Anterior cingulate cortex (tissue), 58 donors: ENCODE measurements at regions not wholly inside any gene's neighbourhood (a gene's known extent, or its start where the extent isn't known, plus 50 kb on each side); places are given as distances from the start of the nearest gene placed in this dataset.
"Not testable (repeated sequence)": the region's sequence is repeated elsewhere in the genome, so short reads cannot be mapped to it uniquely, and the experiment has no call there.

Source experiments
- DNase-seq, 58 donors: peaks; one replicate each; lab custom pipeline; 2025; lab: John Stamatoyannopoulos, UW

DNA sequence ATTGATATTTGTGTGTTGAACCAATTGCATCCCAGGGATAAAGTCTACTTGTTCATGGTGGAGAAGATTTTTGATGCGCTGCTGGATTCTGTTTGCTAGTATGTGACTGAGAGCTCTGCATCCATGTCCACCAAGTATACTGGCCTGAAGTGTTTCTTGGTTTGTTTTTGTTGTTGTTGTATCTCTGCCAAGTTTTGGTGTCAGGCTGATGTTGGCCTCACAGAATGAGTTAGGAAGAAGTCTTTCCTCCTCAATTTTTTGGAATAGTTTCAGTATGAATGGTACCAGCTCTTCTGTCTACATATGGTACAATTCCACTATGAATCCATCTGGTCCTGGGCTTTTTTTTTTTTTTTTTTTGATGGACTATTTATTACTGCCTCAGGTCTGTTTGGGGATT, 50.9 kb upstream of the OSTN start:
- DNase-seq: no peak

DNA sequence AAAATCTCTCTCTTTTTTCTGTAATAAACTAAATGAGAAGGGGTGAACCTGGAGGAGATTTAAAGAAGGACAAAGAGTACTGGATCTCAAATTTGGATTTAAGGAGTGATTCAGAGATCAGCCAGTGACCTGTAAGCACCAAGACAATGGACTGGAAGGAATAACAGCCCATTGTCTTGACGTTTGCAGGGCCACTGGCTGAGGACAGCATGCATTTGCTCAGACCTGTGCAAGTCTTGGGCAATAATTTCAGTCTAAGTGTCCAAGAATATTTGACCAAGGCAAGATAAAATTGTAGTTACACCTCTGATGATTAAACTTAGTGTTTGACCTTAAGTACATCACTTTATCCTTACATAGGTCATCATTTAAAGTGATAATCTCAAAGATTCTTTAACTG, 55.8 kb upstream of the OSTN start:
- no peak for DNase-seq

DNA sequence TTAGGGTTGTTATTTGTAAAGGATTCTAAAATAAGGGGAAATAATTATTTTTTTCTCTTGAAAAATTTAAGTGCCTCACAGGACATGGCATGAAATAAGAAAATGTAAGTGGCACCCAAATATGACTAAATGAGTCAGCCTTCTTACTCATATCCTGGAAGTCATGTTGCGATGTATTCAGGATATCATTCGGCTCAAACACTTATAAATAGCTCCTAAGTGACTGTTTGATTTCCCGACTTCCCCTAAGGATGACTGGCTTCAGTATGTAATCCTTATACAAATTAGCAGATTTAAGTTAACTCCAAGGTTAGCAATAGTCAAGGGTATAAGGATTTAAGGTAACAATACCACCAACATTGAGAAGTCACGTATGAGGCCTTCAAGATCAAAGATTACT, 57.3 kb upstream of the OSTN start:
- no peak for DNase-seq

DNA sequence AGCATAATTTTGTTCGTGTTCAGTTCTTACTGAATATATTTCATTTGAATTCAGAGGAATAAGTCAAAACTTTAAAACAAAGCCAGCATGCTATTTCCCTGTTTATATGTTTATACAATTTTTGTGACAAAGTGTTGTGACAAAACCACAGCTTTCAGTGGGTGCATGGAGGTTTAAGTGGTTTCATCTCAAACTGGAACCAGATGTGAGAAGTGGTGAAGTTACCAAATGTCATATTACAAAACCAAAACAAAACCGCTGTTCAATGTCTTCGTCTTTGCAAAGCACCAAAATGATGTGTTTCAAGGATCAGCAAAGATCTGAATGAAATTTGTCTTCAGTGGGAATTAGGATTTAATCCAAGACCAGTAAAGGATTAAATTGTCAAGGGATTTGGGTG, 59.3 kb upstream of the OSTN start:
- DNase-seq: no peak

DNA sequence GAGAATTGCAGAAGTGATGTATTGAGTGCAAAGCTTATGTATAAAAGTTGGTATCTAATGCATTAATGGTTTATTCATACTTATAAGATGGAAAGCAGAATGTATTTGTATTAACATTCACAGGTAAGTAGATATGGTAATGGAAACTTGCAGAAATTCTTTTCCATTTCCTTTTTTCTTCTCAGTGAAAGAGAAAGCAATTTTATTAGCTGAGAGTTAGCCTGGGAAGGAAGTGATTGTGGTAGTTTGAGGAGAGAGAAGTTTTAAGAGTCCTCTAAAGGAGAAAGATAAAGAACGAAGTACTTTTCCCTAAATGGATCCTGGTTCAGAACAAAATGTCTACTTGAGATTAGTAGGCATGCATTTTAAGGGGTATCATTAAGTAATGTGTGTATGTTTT, 60.1 kb upstream of the OSTN start:
- no peak for DNase-seq

DNA sequence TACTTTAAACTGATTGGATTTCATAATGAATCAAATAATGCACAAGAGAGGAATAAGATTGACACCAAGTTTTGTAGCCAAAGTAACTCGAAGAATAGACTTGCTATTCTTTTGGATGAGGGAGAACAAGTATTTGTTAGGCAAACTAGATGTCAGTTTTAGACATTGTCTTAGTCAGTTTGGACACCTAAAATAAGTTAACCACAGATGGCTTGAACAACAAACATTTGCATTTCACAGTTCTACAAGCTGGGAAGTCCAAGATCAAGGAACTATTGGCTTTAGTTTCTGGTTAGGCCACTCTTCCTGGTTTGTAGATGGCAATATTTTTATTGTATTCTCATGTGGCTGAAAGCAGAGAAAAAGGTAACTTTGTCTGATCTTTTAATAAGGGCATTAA, 61.3 kb upstream of the OSTN start:
- no peak for DNase-seq

DNA sequence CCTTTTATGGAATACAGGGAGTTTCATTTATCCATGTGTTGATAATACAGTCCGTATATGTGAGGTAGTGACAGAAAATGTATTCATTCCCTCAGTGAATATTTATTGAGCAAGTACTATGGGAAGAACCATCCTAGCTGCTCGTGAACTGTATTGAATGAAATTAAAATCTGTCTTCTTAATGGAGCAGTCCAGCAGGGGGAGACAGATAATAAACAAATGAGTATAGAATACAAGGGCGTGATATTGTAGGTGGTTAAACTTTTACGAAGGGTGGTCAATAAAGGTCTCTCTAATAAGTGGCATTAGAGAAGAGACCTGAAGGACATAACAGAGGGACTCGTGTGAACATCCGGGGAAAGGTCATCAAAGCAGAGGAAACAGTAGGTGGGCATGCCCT, 62.7 kb upstream of the OSTN start:
- DNase-seq: no peak

DNA sequence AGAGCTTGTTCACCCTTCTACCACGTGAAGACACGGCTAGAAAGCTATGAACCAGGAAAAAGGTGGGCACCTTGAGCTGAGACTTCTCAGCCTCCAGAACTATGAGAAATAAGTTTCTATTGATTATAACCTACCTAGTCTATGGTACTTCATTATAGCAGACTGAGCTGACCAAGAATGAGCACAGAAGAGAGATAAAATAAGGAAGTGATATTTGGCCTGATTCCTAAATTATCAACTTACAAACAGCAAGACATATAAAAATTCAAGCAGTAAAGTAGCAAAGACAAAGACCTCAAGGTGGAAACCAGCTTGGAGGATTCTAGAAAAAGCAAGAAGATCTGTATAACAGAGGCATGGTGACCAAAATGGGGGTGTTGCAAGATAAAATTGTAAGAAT, 63.9 kb upstream of the OSTN start:
- DNase-seq: no peak

DNA sequence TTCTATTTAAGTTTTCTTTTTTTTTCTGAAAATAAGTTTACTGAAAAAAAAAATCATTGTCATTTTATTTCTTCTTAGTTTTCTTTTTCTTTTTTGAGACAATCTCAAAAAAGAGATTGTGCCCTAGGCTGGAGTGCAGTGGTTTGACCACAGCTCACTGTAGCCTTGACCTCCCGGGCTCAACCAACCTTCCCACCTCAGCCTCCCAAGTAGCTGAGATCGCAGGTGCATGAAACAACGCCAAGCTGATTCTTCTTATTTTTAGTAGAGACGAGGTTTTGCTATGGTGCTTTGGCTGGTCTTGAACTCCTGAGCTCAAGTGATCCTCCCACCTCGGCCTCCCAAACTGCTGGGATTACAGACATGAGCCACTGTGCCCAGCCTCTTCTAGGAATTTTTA, 65.7 kb upstream of the OSTN start:
- no peak for DNase-seq

DNA sequence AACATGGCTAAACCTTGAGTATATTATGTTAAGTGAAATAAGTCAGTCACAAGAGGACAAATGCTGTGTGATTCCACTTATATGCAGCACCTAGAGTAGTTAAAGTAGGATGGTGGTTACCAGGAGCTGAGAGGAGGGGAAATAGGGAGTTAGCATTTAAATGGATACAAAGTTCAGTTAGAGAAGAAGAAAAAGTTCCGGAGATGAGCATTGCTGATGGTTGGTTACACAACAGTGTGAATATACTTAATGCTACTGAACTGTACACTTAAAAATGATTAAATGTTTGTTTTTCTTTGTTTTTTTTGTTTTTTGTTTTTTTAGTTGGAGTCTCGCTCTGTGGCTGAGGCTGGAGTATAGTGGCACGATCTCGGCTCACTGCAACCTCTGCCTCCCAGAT, 67.7 kb upstream of the OSTN start:
- no peak for DNase-seq

DNA sequence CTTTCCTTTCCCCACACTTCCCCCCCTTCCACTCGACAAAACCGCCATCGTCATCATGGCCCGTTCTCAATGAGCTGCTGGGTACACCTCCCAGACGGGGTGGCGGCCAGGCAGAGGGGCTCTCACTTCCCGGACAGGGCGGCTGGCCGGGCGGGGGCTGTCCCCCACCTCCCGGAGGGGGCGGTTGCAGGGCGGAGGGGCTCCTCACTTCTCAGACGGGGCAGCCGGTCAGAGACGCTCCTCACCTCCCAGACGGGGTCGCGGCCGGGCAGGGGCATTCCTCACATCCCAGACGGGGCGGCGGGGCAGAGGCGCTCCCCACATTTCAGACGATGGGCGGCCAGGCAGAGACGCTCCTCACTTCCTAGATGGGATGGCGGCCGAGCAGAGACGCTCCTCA, 74.2 kb upstream of the OSTN start:
- not testable (repeated sequence) for DNase-seq

DNA sequence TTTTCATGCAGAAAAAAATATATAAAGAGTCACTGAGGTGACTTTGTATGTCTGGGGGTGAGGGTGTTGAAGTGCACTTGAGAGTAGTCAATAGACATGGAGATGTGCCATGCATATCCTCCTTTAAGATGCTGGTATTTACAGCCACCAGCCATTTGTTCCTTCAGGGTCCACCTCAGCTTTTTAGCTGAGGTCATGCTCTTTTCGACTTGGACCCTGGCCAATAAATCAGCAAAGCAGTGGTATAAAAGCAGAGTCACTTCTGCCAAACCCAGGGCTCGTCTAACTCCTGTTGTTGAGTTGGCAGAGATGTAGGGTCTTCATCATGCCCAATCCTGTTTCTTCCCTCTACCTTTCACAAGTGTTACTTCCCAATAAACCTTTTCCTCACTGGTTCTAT, 75.1 kb upstream of the OSTN start:
- no peak for DNase-seq

DNA sequence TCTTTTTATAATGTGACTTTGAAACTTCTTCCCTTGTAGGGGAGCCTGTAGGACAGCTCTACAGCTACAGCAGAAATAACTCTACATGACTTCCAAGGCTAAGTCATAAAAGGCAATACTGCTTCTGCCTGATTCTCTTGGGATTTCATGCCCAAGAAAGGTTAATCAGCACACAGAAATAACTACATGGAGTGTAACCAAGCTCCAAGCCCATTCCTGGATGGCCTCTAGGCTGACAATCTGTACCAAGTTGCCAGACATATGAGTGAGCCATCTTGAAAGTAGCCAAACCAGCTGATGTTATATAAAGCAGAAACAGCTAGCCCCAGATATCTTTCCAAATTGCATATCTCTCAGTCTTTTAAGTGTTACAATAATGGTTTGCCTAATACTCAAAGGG, 75.8 kb upstream of the OSTN start:
- DNase-seq: no peak

DNA sequence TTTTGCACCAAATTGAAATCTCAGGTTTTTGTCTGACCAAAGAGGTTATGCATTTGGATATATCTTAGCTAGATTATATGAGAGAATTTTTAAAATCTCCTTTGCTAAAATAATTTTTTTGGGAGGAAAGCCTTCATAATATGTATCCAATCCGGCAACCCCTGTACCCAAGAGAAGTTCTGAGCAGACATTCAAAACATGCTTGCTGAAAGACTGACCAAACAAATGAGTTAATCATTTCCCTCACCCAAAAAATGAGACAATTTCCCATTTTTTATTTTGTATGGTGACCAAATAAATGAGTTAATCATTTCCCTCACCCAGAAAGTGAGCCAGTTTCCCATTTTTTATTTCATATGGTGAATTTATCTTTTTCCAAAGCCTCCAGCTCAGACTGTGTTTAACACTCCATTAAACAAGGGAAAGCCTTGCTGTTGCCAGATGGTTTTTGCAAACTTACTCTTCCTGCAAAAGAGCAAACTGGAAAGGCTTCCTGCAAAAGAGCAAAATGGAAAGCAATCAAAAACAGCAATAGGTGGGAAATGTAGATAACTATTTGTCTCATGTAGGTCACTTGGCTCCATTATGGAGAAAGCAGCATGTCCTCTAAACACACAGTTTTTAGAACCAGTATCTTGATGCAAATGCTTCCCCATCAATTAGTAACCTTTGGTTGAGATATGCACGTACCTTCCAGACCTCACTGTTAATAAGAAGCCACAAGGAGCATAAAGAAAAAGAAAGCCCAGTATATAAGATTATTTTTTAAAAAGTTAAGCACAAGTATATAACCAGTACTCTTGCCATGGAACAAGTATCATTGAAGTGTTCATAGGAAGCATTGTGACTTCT, 78.4 kb upstream of the OSTN start:
- DNase-seq: no peak

DNA sequence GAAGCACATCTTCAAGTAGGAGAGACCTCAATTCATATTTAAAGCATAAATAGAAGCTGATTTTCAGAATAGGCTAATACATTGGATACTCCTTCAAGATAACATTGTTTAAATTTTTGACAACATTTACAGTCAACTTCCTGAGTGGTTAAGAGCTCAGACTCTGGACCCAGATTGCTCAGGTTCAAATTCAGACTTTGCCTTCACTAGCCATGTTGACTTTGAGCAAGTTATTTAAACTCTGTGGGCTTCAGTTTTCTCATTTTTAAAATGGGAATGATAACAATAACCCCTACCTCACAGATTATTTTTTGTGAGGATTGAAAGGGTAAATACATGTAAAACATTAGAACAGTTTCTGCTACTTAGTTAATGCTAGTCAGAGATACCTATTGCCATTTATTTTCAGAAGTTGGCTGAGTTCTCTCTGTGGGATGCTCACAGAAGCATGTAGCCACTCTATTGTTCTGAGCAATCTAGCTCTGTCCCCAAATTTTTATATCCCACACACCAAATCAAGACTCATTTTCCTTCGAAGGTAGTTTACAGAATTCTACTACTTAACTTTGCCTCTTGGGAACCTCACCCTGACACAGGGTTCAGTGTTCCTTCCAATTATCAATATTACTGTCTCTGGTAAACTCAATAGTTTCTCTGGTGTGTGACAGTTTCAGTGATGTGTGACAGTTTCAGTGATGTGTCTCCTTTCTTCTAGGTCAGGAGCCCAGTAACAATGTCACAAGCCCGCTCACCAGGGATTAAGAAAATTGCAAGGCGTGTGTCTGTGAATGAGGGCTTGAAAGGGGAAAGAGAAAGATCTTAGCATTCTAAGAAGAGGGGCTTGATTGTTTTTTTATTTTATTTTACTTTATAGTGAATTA, 79.4 kb upstream of the OSTN start:
- no peak for DNase-seq

DNA sequence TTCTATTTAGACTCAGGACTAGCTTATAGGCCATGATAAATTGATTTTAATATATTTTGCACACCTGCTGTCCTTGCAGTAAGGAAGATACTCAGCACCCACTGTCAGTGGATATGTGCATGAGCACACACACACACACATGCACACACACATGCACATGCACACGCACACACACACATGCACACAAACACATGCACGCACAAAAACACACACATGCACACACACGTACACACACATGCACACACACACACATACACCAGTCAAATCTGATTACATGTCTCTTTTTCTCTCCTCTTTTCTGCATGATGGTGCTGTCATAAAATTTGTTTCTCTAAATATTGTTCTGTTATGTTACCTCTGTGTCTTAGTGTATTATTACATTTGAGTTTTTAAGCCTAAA, 87.3 kb upstream of the OSTN start:
- no peak for DNase-seq

DNA sequence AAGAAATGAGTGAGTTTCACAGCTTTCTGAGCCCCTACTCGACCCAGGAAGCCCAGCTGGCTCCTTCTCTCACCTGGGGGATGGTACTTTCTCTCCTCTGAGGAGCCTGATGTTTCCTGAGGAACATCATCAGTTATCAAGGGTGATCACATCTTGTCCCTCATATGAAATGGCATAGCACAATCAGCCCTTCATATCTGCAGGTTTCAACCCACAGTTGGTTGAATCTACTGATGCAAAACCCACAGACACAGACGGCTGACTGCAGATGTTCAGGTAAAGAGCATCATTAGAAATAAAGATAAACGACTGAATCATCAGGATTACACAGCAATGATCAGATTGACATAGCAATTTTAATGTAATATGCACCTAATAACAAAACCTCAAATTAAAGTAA, 93.6 kb upstream of the OSTN start:
- DNase-seq: no peak

DNA sequence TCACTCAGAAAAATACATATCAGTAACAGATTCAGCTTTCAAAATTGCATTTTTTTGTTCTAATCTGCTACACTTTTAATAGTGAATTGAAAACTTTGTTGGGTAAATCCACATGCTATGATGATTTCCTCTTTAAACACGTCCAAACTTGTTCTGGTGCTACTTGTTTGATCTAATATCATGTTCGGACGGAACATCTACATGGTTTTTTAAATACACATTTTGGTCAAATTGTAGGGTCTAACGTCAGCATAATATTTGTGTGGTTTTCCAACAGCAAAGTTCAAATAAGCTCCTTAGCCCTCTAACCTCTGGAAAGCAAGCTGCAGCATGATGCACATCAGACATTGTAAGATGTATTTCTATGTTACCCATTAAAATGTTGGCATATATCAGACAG, 98.5 kb upstream of the OSTN start:
- DNase-seq: no peak

DNA sequence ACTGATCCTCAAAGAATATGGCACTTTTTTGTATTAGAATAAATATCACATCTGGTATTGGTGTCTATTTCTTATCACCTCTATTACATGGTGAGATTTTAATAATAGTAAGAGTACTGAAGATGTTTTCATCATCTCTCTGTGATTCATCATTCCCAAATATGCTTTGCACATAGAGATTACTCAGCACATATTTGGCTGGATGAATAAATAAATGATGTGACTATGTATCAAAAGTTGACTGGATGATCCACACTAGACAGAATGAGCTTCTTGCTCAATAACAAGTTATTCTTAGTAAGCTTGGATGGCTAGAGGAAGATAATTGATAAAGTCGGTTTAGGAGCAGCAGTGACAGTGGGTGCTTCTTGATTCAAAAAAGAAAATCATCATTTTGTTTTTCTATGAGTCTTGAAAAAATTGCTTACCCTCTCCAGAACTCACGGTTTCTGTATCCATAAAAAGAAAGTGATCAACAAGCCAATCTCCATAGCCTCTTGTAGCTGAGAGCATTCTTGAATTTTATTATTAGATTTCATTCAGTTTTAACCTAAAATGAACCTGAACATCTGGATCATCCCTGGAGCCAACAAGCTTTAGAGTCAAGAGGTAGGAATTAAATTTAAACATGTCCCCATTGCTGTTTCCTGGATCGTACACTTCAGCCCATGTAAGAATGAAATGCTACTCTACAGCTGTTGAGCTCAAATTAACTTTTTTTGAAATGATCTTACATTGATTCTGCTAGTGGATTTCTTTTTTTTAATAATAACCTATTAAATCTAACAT, 104.8 kb upstream of the OSTN start:
- DNase-seq: no peak

DNA sequence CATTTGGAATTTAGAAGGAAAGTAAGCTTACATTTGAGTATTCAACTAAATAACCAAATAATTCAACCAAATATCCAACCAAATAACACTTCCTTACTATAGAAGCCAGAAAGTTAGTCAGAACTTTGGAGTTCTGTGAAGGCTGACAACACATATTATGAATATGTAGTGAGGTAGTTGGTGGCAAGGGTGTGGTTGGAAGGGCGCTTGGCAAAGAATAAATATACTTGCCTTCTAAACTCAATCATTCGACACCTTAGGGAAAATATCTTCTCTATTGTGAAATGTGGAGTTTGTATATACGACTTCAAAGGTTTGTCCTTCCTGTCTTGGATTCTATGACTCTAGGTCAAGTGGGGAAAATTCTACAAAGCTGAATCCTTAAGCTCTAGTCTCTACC, 111.7 kb upstream of the OSTN start:
- DNase-seq: no peak

DNA sequence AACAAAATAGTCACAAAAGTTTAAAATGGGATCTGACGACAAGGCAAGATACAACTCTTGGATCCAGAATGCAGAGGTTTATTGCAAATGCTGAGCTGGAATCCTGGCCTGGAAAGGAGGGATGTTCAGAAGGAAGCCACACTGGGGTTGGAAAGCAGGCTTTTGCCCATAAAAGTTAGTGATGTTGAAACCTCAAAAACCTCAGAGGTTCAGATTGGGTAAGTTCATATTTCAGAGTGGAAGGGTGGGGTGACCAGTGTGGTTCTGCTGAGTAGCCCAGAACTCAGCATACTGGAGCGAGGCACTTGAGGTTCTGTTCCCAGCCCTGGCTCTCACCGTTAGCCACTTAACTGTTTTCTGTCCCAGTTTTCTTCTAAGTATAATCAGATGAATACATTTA, 114.0 kb upstream of the OSTN start:
- DNase-seq: no peak
